ENCODE measurements at regions not wholly inside any gene's neighbourhood (a gene's known extent, or its start where the extent isn't known, plus 50 kb on each side); places are given as distances from the start of the nearest gene placed in this dataset.

DNA sequence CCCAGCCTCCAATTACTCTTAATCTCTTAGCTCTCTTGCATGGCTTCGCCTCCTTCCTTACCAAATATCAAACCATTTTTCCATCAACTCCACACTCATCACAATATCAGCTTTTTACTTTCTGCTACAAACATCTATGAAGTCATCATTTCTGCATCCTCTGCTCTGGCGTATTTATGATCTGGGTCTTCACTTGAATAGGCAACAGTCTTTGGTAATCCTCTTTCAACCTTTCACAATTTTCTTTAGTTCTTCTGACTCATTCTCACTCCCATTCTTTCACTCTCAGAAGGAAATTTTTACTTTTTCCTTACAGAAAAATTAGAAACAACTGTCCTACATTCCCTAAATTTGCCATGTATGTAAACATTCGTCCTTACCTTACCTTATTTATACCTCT is 522.4 kb downstream of the HDGFL1 start:
- TF ChIP-seq, protein P1, sequence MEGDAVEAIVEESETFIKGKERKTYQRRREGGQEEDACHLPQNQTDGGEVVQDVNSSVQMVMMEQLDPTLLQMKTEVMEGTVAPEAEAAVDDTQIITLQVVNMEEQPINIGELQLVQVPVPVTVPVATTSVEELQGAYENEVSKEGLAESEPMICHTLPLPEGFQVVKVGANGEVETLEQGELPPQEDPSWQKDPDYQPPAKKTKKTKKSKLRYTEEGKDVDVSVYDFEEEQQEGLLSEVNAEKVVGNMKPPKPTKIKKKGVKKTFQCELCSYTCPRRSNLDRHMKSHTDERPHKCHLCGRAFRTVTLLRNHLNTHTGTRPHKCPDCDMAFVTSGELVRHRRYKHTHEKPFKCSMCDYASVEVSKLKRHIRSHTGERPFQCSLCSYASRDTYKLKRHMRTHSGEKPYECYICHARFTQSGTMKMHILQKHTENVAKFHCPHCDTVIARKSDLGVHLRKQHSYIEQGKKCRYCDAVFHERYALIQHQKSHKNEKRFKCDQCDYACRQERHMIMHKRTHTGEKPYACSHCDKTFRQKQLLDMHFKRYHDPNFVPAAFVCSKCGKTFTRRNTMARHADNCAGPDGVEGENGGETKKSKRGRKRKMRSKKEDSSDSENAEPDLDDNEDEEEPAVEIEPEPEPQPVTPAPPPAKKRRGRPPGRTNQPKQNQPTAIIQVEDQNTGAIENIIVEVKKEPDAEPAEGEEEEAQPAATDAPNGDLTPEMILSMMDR (IDR thresholded peaks at IDR 0.05; ENCODE audit: borderline replicate concordance, extremely low read depth, low read length, poor library complexity, severe bottlenecking): no peak
- TF ChIP-seq EZH2 (IDR thresholded peaks at IDR 0.05; ENCODE audit: borderline replicate concordance, low read depth, low read length, severe bottlenecking): no peak

Measured in DND-41 (cell line).